ENCODE measurements at regions not wholly inside any gene's neighbourhood (a gene's known extent, or its start where the extent isn't known, plus 50 kb on each side); places are given as distances from the start of the nearest gene placed in this dataset.

GRCh38 chr13:103405297-103405696 is 339.1 kb upstream of the SLC10A2 start:
- in situ Hi-C loops (cut with MboI; ENCODE audit: low sequenced_read_pairs): no loop called here

DNA sequence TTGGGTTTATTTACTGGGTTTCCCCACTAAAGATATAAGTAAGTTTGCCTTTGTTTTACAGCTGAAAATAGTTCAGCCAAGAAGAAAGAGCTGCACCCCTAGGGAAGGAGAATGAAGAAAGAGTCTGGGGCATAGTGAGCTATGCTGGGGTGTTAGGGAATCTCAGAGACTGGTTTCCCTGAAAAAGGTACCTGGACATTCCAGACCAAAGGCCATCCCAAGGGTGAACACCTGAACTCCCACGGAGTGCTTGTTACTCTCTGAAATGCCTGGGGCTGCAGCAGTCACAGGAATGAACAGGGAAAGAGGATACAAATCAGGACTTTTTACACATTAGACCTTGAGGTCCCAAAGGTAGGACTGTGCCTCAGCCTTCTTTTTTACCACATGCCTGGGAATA is 337.6 kb upstream of the SLC10A2 start:
- in situ Hi-C loops (cut with MboI; ENCODE audit: low sequenced_read_pairs): no loop called here

- in situ Hi-C loops (cut with MboI; ENCODE audit: low sequenced_read_pairs): no loop called here
These were observed 337.0 kb upstream of the SLC10A2 start for GRCh38 chr13:103403148-103403740.

- in situ Hi-C loops (cut with MboI; ENCODE audit: low sequenced_read_pairs): no loop called here
These were observed 328.9 kb upstream of the SLC10A2 start for GRCh38 chr13:103395139-103395538.

- in situ Hi-C loops (cut with MboI; ENCODE audit: low sequenced_read_pairs): no loop called here
These were observed 328.4 kb upstream of the SLC10A2 start for GRCh38 chr13:103394618-103395017.

DNA sequence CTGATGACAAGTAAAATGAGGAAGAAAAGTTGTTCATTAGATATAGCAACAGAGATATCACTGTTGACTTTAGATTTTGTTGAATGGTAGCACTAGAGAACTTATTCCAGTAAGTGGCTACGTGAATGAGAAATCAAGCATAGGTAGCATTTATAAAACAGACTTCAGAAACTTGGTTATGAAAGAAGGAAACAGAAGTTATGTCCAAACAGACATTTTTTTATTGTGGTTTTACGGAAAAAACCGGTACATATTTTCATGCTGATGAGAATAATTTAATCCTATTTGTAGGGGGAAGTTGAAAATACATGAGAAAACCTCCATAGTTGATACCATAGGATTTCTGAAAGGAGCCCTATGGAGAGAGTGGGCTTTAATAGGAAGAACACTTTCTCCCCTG is 325.7 kb upstream of the SLC10A2 start:
- in situ Hi-C loops (cut with MboI; ENCODE audit: low sequenced_read_pairs): no loop called here

GRCh38 chr13:103388839-103389238 is 322.6 kb upstream of the SLC10A2 start:
- in situ Hi-C loops (cut with MboI; ENCODE audit: low sequenced_read_pairs): no loop called here

- in situ Hi-C loops (cut with MboI; ENCODE audit: low sequenced_read_pairs): no loop called here
These were observed 320.1 kb upstream of the SLC10A2 start for GRCh38 chr13:103386341-103386740.

DNA sequence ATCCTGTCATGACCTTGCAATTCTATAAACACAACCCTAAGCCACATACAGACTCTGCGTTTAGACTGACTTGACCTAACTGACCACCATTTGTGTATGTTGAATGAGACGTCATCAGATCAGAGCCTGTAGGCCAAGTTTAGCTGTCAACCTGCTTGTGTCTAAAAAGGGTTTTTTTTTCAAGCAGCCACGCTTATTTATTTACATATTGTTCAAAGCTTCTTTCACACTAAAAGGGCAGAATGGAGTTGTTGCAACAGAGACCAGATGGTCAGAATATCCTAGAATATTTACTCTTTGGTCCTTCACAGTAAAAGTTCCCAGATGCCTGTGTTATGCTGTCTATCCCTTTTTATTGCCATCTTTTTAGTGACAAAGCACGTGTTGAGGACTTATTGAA is 307.7 kb upstream of the SLC10A2 start:
- in situ Hi-C loops (cut with MboI; ENCODE audit: low sequenced_read_pairs): no loop called here

DNA sequence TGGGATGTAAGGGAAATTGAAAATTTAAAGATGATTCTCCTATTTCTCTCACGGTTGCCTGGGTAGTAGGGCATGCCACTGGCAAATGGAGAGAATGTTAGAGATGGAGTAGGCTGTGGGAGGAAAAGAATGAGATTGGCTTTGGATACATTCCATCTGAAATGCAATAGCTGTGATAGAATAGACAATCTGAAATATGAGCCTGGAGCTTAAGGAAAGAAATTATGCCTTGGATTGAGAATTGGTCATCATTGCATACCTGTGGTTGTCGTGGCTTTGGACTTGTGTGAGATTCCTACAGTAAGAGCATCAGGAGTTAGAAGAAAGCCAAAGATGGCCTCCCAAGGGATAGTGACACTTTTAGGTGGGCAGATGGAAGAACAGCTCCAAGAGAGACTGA is 305.1 kb upstream of the SLC10A2 start:
- in situ Hi-C loops (cut with MboI; ENCODE audit: low sequenced_read_pairs): no loop called here

- in situ Hi-C loops (cut with MboI; ENCODE audit: low sequenced_read_pairs): no loop called here
These were observed 304.6 kb upstream of the SLC10A2 start for GRCh38 chr13:103370790-103371189.

GRCh38 chr13:103358255-103358932 is 292.2 kb upstream of the SLC10A2 start:
- in situ Hi-C loops (cut with MboI; ENCODE audit: low sequenced_read_pairs): no loop called here

DNA sequence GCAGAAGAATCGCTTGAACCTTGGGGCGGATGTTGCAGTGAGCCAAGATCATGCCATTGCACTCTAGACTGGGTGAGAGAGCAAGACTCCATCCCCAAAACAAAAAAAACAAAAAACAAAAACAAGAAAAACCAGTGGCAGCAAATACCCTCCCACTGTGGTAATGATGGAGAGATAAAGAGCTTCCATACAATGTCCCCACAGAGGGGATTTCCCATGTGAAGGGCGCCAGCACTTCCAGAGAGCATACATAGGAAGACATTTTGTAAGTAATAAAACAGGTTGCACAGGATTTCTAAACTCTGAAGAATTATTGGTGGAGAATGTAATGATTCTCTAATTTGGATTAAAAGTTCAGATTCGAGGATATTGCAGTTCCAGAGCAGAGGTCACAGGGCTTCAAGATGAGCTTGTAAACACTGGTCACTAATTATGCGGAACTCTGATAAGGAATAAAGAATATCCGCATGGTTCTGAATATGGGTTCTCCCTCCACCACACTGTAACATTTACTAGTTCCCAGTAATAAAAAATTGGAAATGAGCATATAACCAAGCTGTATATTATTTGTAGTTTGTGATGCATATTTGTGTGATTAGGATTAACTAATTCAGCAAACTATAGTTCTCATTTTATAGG is 290.1 kb upstream of the SLC10A2 start:
- in situ Hi-C loops (cut with MboI; ENCODE audit: low sequenced_read_pairs): no loop called here

DNA sequence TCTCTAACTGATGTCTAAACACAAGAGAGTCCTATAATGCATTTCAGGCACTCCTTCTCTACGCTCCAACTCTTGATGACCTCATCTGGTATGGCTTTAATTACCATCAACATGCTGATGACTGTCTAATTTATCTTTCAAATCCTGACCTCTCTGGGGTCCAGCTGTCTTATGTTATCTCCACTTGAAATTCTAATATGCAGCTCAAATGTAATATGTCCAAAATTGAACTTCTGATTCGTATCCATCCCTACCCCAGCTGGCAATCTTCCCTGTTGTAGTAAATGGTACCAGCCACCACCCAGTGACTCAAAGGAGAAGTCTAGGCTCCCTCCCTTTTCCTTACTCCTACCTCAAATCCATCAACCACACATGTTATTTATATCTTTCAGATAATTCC is 288.0 kb upstream of the SLC10A2 start:
- in situ Hi-C loops (cut with MboI; ENCODE audit: low sequenced_read_pairs): no loop called here

DNA sequence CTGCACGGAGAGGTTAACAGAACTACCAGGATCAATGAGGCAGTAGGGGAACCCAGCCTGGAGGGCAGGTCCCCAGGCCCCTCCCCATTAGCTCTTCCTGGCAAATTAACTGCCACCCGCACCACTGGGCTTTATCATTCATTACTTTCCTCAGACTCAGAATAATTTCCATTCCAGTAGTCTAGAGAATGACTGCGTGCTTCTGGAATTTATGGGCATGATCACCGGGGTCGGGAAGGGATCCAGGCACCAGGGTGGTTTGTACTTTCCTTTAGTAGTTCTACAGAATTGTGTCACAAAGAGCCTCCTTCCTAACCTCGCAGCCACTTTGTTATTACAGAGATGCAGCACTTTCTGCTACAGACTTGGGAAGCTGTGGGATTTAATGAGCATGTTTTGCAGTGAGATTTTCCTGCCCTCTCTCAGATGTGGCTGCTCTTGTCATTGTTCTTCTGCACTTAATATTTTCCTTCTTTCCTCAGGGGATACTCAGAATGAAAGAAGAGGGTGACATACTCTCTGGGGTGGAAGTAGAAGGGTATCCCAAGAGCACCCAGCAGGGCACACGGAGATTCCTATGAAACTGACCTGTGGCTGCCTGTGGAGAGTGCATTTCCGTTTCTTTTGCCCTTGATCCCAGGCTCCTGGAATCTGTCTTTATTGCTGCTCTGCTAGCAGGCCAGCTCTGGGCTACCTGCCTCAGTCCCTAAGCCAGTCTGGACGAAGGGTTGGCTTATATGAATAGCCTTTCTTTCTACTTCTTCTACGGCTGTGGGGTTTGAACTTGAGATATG is 285.0 kb upstream of the SLC10A2 start:
- in situ Hi-C loops (cut with MboI; ENCODE audit: low sequenced_read_pairs): no loop called here

- in situ Hi-C loops (cut with MboI; ENCODE audit: low sequenced_read_pairs): no loop called here
These were observed 283.9 kb upstream of the SLC10A2 start for GRCh38 chr13:103350147-103350546.

- in situ Hi-C loops (cut with MboI; ENCODE audit: low sequenced_read_pairs): no loop called here
These were observed 283.2 kb upstream of the SLC10A2 start for GRCh38 chr13:103349211-103349980.

DNA sequence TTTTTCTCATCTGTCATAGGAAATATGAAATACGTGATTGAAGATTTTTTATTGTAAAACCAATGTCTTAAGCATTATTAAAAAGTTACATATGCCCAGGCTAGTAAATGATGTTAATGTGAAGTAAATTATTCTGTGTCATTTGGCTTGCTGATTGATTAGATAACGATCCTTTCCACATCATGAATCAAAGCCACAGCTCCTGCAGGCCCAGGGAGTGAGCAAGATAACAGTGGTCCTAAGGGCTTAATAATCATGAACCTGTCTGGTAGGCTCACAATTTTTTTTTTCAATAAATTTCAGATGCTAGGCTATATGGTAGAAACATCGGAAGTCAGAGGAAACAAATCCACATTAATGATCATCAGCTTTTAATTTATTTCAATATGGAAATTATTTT is 269.0 kb upstream of the SLC10A2 start:
- in situ Hi-C loops (cut with MboI; ENCODE audit: low sequenced_read_pairs): no loop called here

DNA sequence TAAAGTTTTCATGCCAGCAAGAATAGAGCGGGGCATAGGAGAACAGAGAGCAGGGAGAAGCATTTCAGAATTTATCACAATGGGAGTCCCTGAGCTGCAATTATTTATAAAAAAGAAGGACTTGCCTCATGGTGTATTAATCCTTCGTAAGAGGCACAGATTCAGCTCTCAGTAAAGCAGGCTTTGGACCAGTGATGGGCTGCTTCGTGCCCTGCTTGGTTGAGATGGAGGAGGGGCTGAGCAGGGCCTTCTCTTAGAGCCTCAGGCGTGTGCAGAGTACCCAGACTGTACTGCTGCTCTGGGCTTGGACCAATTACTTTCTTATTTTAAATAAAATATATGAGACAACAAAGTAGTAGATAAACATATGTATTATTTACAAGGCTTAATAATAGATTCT is 265.7 kb upstream of the SLC10A2 start:
- in situ Hi-C loops (cut with MboI; ENCODE audit: low sequenced_read_pairs): no loop called here

- in situ Hi-C loops (cut with MboI; ENCODE audit: low sequenced_read_pairs): no loop called here
These were observed 262.7 kb upstream of the SLC10A2 start for GRCh38 chr13:103328899-103329298.

- in situ Hi-C loops (cut with MboI; ENCODE audit: low sequenced_read_pairs): no loop called here
These were observed 260.1 kb upstream of the SLC10A2 start for GRCh38 chr13:103326326-103326725.
